ENCODE measurements at regions not wholly inside any gene's neighbourhood (a gene's known extent, or its start where the extent isn't known, plus 50 kb on each side); places are given as distances from the start of the nearest gene placed in this dataset.

DNA sequence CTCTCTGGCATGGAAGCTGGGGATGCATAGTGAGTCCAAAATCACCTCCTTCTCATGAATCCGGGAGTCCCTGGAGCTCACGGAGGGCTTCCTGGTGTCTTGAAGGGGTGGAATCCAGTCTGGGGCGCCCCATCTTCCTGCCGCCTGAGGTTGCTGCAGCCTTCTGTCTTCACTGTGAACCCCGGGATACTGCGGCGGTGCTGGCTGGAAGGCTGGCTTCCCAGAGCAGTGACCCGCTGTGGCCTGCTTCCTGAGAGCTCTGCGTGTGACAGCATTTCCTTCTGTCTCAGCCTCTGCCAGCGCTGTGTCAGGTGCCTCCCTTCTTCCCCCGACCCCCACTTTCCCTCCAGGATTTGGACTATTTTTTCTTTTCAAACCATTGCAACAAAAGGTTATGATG lies 98.8 kb upstream of the STOX2 start:
- TF ChIP-seq, protein P1, sequence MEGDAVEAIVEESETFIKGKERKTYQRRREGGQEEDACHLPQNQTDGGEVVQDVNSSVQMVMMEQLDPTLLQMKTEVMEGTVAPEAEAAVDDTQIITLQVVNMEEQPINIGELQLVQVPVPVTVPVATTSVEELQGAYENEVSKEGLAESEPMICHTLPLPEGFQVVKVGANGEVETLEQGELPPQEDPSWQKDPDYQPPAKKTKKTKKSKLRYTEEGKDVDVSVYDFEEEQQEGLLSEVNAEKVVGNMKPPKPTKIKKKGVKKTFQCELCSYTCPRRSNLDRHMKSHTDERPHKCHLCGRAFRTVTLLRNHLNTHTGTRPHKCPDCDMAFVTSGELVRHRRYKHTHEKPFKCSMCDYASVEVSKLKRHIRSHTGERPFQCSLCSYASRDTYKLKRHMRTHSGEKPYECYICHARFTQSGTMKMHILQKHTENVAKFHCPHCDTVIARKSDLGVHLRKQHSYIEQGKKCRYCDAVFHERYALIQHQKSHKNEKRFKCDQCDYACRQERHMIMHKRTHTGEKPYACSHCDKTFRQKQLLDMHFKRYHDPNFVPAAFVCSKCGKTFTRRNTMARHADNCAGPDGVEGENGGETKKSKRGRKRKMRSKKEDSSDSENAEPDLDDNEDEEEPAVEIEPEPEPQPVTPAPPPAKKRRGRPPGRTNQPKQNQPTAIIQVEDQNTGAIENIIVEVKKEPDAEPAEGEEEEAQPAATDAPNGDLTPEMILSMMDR (IDR thresholded peaks at IDR 0.05): no peak
- no peak for TF ChIP-seq POLR2AphosphoS5 (IDR thresholded peaks at IDR 0.05)
- TF ChIP-seq POLR2A (IDR thresholded peaks at IDR 0.05): no peak

Data from gastroesophageal sphincter (tissue), 3 donors.